Hematopoietic multipotent progenitor cell treated with erythropoietin and hydrocortisone succinate and interleukin-3 and kit ligand, for 17 days (in vitro differentiated cells): ENCODE measurements at regions not wholly inside any gene's neighbourhood (a gene's known extent, or its start where the extent isn't known, plus 50 kb on each side); places are given as distances from the start of the nearest gene placed in this dataset.

Experiments
- DNase-seq: peaks from one replicate; pipeline ENCODE4 v3.0.0-alpha.2; 2015; ENCODE audit warnings: low spot score

- no peak for DNase-seq
Measured at GRCh38 chr2:67709835-67710234, 312.7 kb downstream of the ETAA1 start.

GRCh38 chr2:67712484-67712883 lies 315.4 kb downstream of the ETAA1 start:
- DNase-seq = no peak

- no peak for DNase-seq
Measured at GRCh38 chr2:67713376-67713775, 316.2 kb downstream of the ETAA1 start.

- DNase-seq = no peak
Measured at GRCh38 chr2:67716895-67717396, 319.8 kb downstream of the ETAA1 start.

- no peak for DNase-seq
Measured at GRCh38 chr2:67717692-67718091, 320.6 kb downstream of the ETAA1 start.

- no peak for DNase-seq
Measured at GRCh38 chr2:67719351-67719750, 322.2 kb downstream of the ETAA1 start.

- no peak for DNase-seq
Measured at GRCh38 chr2:67721516-67721915, 324.4 kb downstream of the ETAA1 start.

GRCh38 chr2:67724261-67724660 lies 327.1 kb downstream of the ETAA1 start:
- DNase-seq = no peak

- no peak for DNase-seq
Measured at GRCh38 chr2:67725731-67726130, 328.6 kb downstream of the ETAA1 start.

GRCh38 chr2:67726416-67726815 lies 329.3 kb downstream of the ETAA1 start:
- DNase-seq = no peak

GRCh38 chr2:67727131-67727530 lies 330.0 kb downstream of the ETAA1 start:
- DNase-seq = no peak

GRCh38 chr2:67727623-67728022 lies 330.5 kb downstream of the ETAA1 start:
- DNase-seq = no peak

- DNase-seq = no peak
Measured at GRCh38 chr2:67729474-67729873, 332.3 kb downstream of the ETAA1 start.

- DNase-seq = no peak
Measured at GRCh38 chr2:67733517-67733916, 329.3 kb downstream of the C1D start.

GRCh38 chr2:67752199-67752598 lies 310.6 kb downstream of the C1D start:
- DNase-seq = no peak

GRCh38 chr2:67752969-67753368 lies 309.8 kb downstream of the C1D start:
- no peak for DNase-seq

GRCh38 chr2:67755156-67755882 lies 307.5 kb downstream of the C1D start:
- DNase-seq = no peak

GRCh38 chr2:67760995-67761394 lies 301.8 kb downstream of the C1D start:
- no peak for DNase-seq

GRCh38 chr2:67771380-67771779 lies 291.4 kb downstream of the C1D start:
- no peak for DNase-seq

- no peak for DNase-seq
Measured at GRCh38 chr2:67772216-67773170, 290.3 kb downstream of the C1D start.

- no peak for DNase-seq
Measured at GRCh38 chr2:67773851-67774250, 289.0 kb downstream of the C1D start.

- no peak for DNase-seq
Measured at GRCh38 chr2:67776276-67776675, 286.5 kb downstream of the C1D start.

- DNase-seq = no peak
Measured at GRCh38 chr2:67777010-67777409, 285.8 kb downstream of the C1D start.
